UCSD-AML1 (cell line): ENCODE measurements at regions not wholly inside any gene's neighbourhood (a gene's known extent, or its start where the extent isn't known, plus 50 kb on each side); places are given as distances from the start of the nearest gene placed in this dataset.

Experiments
- DNase-seq: peaks from one replicate; lab custom pipeline; 2025; ENCODE audit not compliant: unreplicated experiment; lab: John Stamatoyannopoulos, UW

GRCh38 chr6:54787825-54788224 is 58.7 kb upstream of the FAM83B start:
- no peak for DNase-seq
